ENCODE measurements at regions not wholly inside any gene's neighbourhood (a gene's known extent, or its start where the extent isn't known, plus 50 kb on each side); places are given as distances from the start of the nearest gene placed in this dataset.

GRCh38 chr6:14386668-14387067 lies 269.1 kb downstream of the CD83 start:
- TF ChIP-seq ESRRG (CRISPR knock-in tag; IDR thresholded peaks at IDR 0.05) = no peak
- TF ChIP-seq ZNF565 (CRISPR knock-in tag; conservative IDR thresholded peaks at IDR 0.05; ENCODE audit: low read depth) = no peak
- no peak for TF ChIP-seq GLIS3 (CRISPR knock-in tag; IDR thresholded peaks at IDR 0.05)
- no peak for TF ChIP-seq TSHZ2 (CRISPR knock-in tag; IDR thresholded peaks at IDR 0.05)
- no peak for TF ChIP-seq CREB5 (CRISPR knock-in tag; IDR thresholded peaks at IDR 0.05; ENCODE audit: low read depth)
- no peak for TF ChIP-seq ARNTL (CRISPR knock-in tag; IDR thresholded peaks at IDR 0.05; ENCODE audit: borderline replicate concordance, low read depth)
- no peak for TF ChIP-seq ZFP30 (CRISPR knock-in tag; IDR thresholded peaks at IDR 0.05)
- TF ChIP-seq PATZ1 (CRISPR knock-in tag; IDR thresholded peaks at IDR 0.05; ENCODE audit: borderline replicate concordance) = no peak
- TF ChIP-seq TOX (CRISPR knock-in tag; IDR thresholded peaks at IDR 0.05; ENCODE audit: borderline replicate concordance) = no peak
- TF ChIP-seq ZFP3 (CRISPR knock-in tag; IDR thresholded peaks at IDR 0.05) = no peak
- TF ChIP-seq SNAI2 (CRISPR knock-in tag; IDR thresholded peaks at IDR 0.05) = no peak
- no peak for TF ChIP-seq TCF4 (CRISPR knock-in tag; IDR thresholded peaks at IDR 0.05; ENCODE audit: borderline replicate concordance)
